ENCODE measurements at regions not wholly inside any gene's neighbourhood (a gene's known extent, or its start where the extent isn't known, plus 50 kb on each side); places are given as distances from the start of the nearest gene placed in this dataset.
A peak's percentile ranks its signal among the peaks of the same experiment; 100 is the strongest.

GRCh38 chr13:80201694-80202468 lies 139.0 kb downstream of the SPRY2 start:
- H3K79me2 ChIP-seq (ENCODE audit: insufficient read depth, low read length) = no peaks in the 10 kb centered on the region
- H4K5ac ChIP-seq (ENCODE audit: insufficient read length, low read depth, low read length) = no peak overlapping the region
- no peaks in the 10 kb centered on the region for H3K9me3 ChIP-seq (ENCODE audit: control insufficient read depth, low read depth, low read length)
- no CpG with 5 or more reads among the region's 6 CpGs for WGBS (ENCODE audit: extremely low coverage, insufficient read length, low lambda C conversion rate)
- Mint-ChIP-seq H3K36me3 (ENCODE audit: insufficient read depth in 1 of 3, low read depth in 3 of 3) (no peaks in the 10 kb centered on the region), H3K9me3 (peaks cover 0 to 2% of the 10 kb centered on the region in 2 experiments; a peak in 1 of 5 replicates), H3K27ac (0 out of 7 replicates have a peak overlapping the region, but pooled peaks of 1 of the 3 experiments have one; percentile 20), H3K4me1 (peaks cover 2 to 10% of the 10 kb centered on the region in 2 experiments; a peak in 2 of 4 replicates), H3K4me3 (no peak overlapping the region), H3K27me3 (ENCODE audit: low read depth) (no peaks in the 10 kb centered on the region)
- no peak overlapping the region for H4K8ac ChIP-seq (replicated peaks; ENCODE audit: insufficient read length, low read depth, low read length)
- H4K91ac ChIP-seq (ENCODE audit: insufficient read length, low read depth, low read length) = no peak overlapping the region
- H2BK120ac ChIP-seq (ENCODE audit: low read depth, low read length, poor library complexity, severe bottlenecking) = no peak overlapping the region
- DNase-seq = no peak
- H3K14ac ChIP-seq (ENCODE audit: insufficient read depth, low read length) = no peak overlapping the region
- no peak overlapping the region for H2BK5ac ChIP-seq (ENCODE audit: insufficient read length, low read length)
- H3K56ac ChIP-seq (ENCODE audit: insufficient read length, low read depth, low read length) = no peak overlapping the region
- H2AK5ac ChIP-seq (ENCODE audit: insufficient read length, low read length) = no peak overlapping the region
- no peaks in the 10 kb centered on the region for H4K20me1 ChIP-seq (ENCODE audit: control insufficient read depth, insufficient read depth, insufficient read length)
- H2BK15ac ChIP-seq (ENCODE audit: low read depth, low read length) = no peak overlapping the region
- H3K18ac ChIP-seq (ENCODE audit: insufficient read length, low read depth, low read length) = no peak overlapping the region
- no peak overlapping the region for H3K4ac ChIP-seq (ENCODE audit: low read depth, low read length)
- H3K23me2 ChIP-seq (ENCODE audit: insufficient read length, low read depth, low read length, poor library complexity, severe bottlenecking) = no peaks in the 10 kb centered on the region
- H2BK20ac ChIP-seq (ENCODE audit: low read depth, low read length, poor library complexity, severe bottlenecking) = no peak overlapping the region
- no peak overlapping the region for H3T11ph ChIP-seq (ENCODE audit: low read length)
- TF ChIP-seq CTCF (conservative IDR thresholded peaks at IDR 0.05) = no peak
- H3K4me1 ChIP-seq (ENCODE audit: insufficient read depth, low read length) = no peaks in the 10 kb centered on the region
- no peak overlapping the region for H2AFZ ChIP-seq (ENCODE audit: low read length)
- H3K4me2 ChIP-seq (ENCODE audit: insufficient read depth, insufficient read length, low read length) = no peak overlapping the region
- no peaks in the 10 kb centered on the region for H3K27me3 ChIP-seq (ENCODE audit: insufficient read depth, low read length)
- H3K9ac ChIP-seq (ENCODE audit: extremely low read depth, insufficient read length, low read length) = no peak overlapping the region
- no peak overlapping the region for H2BK12ac ChIP-seq (ENCODE audit: insufficient read length, low read depth, low read length)
- no peak overlapping the region for H3K27ac ChIP-seq (ENCODE audit: insufficient read length, low read depth, low read length)
- no peaks in the 10 kb centered on the region for H3K79me1 ChIP-seq (ENCODE audit: insufficient read depth, low read depth, low read length, poor library complexity, severe bottlenecking)
- H3K23ac ChIP-seq (ENCODE audit: insufficient read length, low read depth, low read length) = no peak overlapping the region
